ENCODE measurements at regions not wholly inside any gene's neighbourhood (a gene's known extent, or its start where the extent isn't known, plus 50 kb on each side); places are given as distances from the start of the nearest gene placed in this dataset.

DNA sequence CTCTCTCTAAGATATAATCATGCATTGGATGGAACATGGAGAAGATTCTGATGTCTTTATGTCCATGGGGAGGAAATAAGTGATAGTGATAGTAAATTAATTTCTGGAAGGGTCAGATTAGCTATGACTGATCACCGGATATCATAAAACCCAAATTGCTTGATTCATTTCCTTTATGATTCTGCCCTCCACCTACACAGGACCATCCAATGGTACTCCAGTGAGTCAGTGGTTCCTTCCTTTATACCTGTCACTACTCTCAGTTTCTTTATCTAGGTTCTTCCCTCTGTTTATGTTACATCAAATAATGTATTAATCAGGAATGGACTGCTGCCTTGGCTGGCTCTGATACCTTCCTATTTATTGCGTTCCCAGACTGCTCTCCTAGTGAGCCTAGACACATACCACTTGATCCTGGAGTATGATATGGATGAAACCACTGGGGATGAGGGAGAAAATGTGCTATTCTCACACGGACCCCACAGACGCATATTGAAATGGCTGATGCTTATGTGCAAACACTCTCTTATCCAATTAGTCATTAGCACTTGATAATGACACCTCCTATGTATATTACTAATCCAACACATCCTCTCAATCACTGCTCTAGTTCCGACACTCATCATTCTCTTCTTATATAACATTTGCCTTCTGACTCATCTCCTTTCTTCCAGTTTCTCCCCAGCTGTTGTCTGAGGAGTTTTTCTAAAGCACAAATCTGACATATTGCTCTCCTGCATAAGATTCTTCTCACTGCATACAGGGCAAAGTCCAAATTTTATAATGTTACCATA lies 315.6 kb downstream of the INSIG2 start:
- Histone ChIP-seq H3K36me3 (ENCODE audit: insufficient read depth, low read length) (no peaks in the 10 kb centered on the region), H3K27me3 (ENCODE audit: control insufficient read depth in 1 of 2, insufficient read depth in 2 of 2, low read length in 2 of 2) (peaks cover 0 to 10% of the 10 kb centered on the region in 2 experiments), H3K4me3 (ENCODE audit: low read length) (no peak overlapping the region), H3K9me3 (ENCODE audit: control insufficient read depth in 1 of 2, insufficient read depth in 1 of 2, low read length in 2 of 2) (no peaks in the 10 kb centered on the region), H3K4me1 (ENCODE audit: insufficient read depth, low read length) (no peaks in the 10 kb centered on the region), H3K27ac (ENCODE audit: low read depth in 1 of 2, low read length in 2 of 2) (no peak overlapping the region)
- no peak for DNase-seq
- Mint-ChIP-seq H3K36me3 (ENCODE audit: low read depth) (no peaks in the 10 kb centered on the region), H3K9me3 (peaks cover 8% of the 10 kb centered on the region), H3K4me1 (ENCODE audit: low read depth) (no peaks in the 10 kb centered on the region), H3K27me3 (peaks cover 61% of the 10 kb centered on the region), H3K27ac (no peak overlapping the region), H3K4me3 (no peak overlapping the region)
- ChIA-PET POLR2A (no interaction called here), CTCF (no interaction called here)
- TF ChIP-seq, protein P1, sequence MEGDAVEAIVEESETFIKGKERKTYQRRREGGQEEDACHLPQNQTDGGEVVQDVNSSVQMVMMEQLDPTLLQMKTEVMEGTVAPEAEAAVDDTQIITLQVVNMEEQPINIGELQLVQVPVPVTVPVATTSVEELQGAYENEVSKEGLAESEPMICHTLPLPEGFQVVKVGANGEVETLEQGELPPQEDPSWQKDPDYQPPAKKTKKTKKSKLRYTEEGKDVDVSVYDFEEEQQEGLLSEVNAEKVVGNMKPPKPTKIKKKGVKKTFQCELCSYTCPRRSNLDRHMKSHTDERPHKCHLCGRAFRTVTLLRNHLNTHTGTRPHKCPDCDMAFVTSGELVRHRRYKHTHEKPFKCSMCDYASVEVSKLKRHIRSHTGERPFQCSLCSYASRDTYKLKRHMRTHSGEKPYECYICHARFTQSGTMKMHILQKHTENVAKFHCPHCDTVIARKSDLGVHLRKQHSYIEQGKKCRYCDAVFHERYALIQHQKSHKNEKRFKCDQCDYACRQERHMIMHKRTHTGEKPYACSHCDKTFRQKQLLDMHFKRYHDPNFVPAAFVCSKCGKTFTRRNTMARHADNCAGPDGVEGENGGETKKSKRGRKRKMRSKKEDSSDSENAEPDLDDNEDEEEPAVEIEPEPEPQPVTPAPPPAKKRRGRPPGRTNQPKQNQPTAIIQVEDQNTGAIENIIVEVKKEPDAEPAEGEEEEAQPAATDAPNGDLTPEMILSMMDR (IDR thresholded peaks at IDR 0.05), result no peak
- intact Hi-C loops (cut with DNase I, micrococcal nuclease), result no loop called here
- ATAC-seq (ENCODE audit: poor library complexity), result no peak

DNA sequence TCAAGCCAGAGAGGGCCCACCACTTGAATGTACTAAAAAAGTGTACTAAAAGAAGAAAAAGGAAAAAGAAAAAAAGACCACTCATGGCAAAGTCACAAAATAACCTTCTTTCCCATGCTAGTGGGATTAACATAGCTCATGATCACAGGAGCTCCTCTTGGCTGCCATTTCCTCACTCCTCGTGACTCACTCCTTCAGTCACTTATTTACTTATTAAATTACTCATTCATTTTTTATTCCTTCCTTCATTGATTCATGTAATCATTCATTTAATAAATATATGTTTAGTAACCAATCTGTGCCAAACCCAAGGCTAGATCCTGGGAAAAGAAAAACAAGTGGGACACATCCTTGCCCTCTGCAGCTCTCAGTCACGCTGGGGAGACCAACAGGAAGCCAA lies 300.5 kb downstream of the INSIG2 start:
- Histone ChIP-seq H3K27ac (ENCODE audit: low read depth in 1 of 2, low read length in 2 of 2) (no peak overlapping the region), H3K27me3 (ENCODE audit: control insufficient read depth in 1 of 2, insufficient read depth in 2 of 2, low read length in 2 of 2) (peaks cover 0 to 11% of the 10 kb centered on the region in 2 experiments), H3K4me3 (ENCODE audit: low read length) (no peak overlapping the region), H3K4me1 (ENCODE audit: insufficient read depth, low read length) (no peaks in the 10 kb centered on the region), H3K36me3 (ENCODE audit: insufficient read depth, low read length) (no peaks in the 10 kb centered on the region), H3K9me3 (ENCODE audit: control insufficient read depth in 1 of 2, insufficient read depth in 1 of 2, low read length in 2 of 2) (no peaks in the 10 kb centered on the region)
- POLR2A ChIA-PET, result no interaction called here
- TF ChIP-seq, protein P1 (IDR thresholded peaks at IDR 0.05), result no peak
- intact Hi-C loops (cut with DNase I, micrococcal nuclease), result no loop called here
- no peak overlapping the region for H3K27ac Mint-ChIP-seq
- CTCF ChIA-PET, result no interaction called here
- H3K27me3 Mint-ChIP-seq, result no peaks in the 10 kb centered on the region
- no peak overlapping the region for H3K4me3 Mint-ChIP-seq
- no peaks in the 10 kb centered on the region for H3K36me3 Mint-ChIP-seq (ENCODE audit: low read depth)
- no peak for ATAC-seq (ENCODE audit: poor library complexity)
- no peak for DNase-seq
- no peaks in the 10 kb centered on the region for H3K4me1 Mint-ChIP-seq (ENCODE audit: low read depth)
- no peaks in the 10 kb centered on the region for H3K9me3 Mint-ChIP-seq

DNA sequence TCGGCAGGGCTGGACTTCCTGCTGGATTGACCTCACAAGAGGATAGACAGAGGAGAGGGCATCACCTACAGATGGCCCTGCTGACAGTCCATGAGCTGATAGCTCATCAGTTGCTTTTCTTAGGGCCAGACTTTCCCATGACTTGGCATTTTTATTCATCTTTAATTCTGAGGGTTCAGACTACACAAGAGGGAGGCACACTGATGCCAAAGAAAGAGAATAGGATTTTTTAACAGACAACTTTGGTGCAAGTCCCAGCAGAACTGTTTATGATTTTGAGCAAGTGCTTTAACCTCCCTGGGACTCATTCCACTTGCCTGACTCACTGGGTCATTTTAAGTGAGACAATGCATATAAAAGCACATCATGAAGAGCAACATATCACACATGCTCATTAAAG lies 299.2 kb downstream of the INSIG2 start:
- Mint-ChIP-seq H3K27me3 (no peaks in the 10 kb centered on the region), H3K4me1 (ENCODE audit: low read depth) (no peaks in the 10 kb centered on the region), H3K9me3 (no peaks in the 10 kb centered on the region), H3K27ac (no peak overlapping the region), H3K36me3 (ENCODE audit: low read depth) (no peaks in the 10 kb centered on the region), H3K4me3 (no peak overlapping the region)
- Histone ChIP-seq H3K36me3 (ENCODE audit: insufficient read depth, low read length) (no peaks in the 10 kb centered on the region), H3K27ac (ENCODE audit: low read depth in 1 of 2, low read length in 2 of 2) (no peak overlapping the region), H3K4me1 (ENCODE audit: insufficient read depth, low read length) (no peaks in the 10 kb centered on the region), H3K4me3 (ENCODE audit: low read length) (no peak overlapping the region), H3K27me3 (ENCODE audit: control insufficient read depth in 1 of 2, insufficient read depth in 2 of 2, low read length in 2 of 2) (peaks cover 0 to 11% of the 10 kb centered on the region in 2 experiments), H3K9me3 (ENCODE audit: control insufficient read depth in 1 of 2, insufficient read depth in 1 of 2, low read length in 2 of 2) (no peaks in the 10 kb centered on the region)
- intact Hi-C loops (cut with DNase I, micrococcal nuclease), result no loop called here
- DNase-seq (no peak), ATAC-seq (ENCODE audit: poor library complexity) (no peak)
- ChIA-PET CTCF (no interaction called here), POLR2A (no interaction called here)
- TF ChIP-seq, protein P1 (IDR thresholded peaks at IDR 0.05), result no peak
